SK-N-SH (cell line): ENCODE measurements at regions not wholly inside any gene's neighbourhood (a gene's known extent, or its start where the extent isn't known, plus 50 kb on each side); places are given as distances from the start of the nearest gene placed in this dataset.

Experiments used
- CTCF ChIA-PET: fragments of 300-600, 350-600 bp; formaldehyde crosslinking; extraction: SDS; loops from one replicate; lab custom pipeline; 2021; lab: Yijun Ruan, JAX
- POLR2A ChIA-PET: fragments of 350-600 bp; sonication (Branson Sonifier 250); formaldehyde crosslinking; extraction: SDS; loops from one replicate; lab custom pipeline; 2020; ENCODE audit warnings: antibody characterized with exemption, inconsistent platforms; lab: Yijun Ruan, JAX
- DNase-seq: peaks from one replicate; pipeline ENCODE4 v3.0.0; 2012
- H2AFZ ChIP-seq: fragments of 200-600 bp; sonication (generic); 2 replicates; pipeline ENCODE4 v1.8.1; 2016; ENCODE audit warnings: antibody characterized with exemption, mild to moderate bottlenecking, low read depth
- H3F3A ChIP-seq: fragments of 200-600 bp; sonication (generic); replicated peaks from 2 replicates; pipeline ENCODE3; 2016; ENCODE audit warnings: antibody characterized with exemption, mild to moderate bottlenecking; ENCODE audit not compliant: insufficient read depth
- H3K27ac ChIP-seq, 2 experiments: fragments of 200-500 bp in 1 of 2; fragments of 200-600 bp in 1 of 2; sonication (Bioruptor generic) in 1 of 2; sonication (generic), shearing (Covaris generic) in 1 of 2; 2 replicates each; pipeline versions ENCODE4 v1.5.1 to v1.6.1; 2014 to 2016; ENCODE audit warnings: low read depth in 2 of 2, inconsistent platforms in 1 of 2, low read length in 1 of 2, mild to moderate bottlenecking in 1 of 2, mixed read lengths in 1 of 2
- H3K27me3 ChIP-seq: fragments of 200-600 bp; sonication (generic), shearing (Covaris generic); 2 replicates; pipeline ENCODE4 v1.6.1; 2016; ENCODE audit warnings: mixed run types; ENCODE audit not compliant: insufficient read depth
- H3K36me3 ChIP-seq, 2 experiments: fragments of 200-500 bp in 1 of 2; fragments of 200-600 bp in 1 of 2; sonication (Bioruptor generic) in 1 of 2; sonication (generic) in 1 of 2; replicated peaks in 1 of 2; 2 replicates each; pipeline versions ENCODE3 to v1.5.1; 2014 to 2016; ENCODE audit warnings: low read length in 1 of 2, mild to moderate bottlenecking in 1 of 2; ENCODE audit not compliant: insufficient read depth in 2 of 2, control insufficient read depth in 1 of 2
- H3K4me1 ChIP-seq, 2 experiments: fragments of 200-500 bp in 1 of 2; fragments of 200-600 bp in 1 of 2; sonication (Bioruptor generic) in 1 of 2; sonication (generic), shearing (Covaris generic) in 1 of 2; 2 replicates each; pipeline versions ENCODE4 v1.5.1 to v1.6.1; 2014 to 2016; ENCODE audit warnings: low read depth in 1 of 2, low read length in 1 of 2, mixed run types in 1 of 2; ENCODE audit not compliant: insufficient read depth in 2 of 2, control insufficient read depth in 1 of 2
- H3K4me2 ChIP-seq: fragments of 200-600 bp; sonication (generic), shearing (Covaris generic); 2 replicates; pipeline ENCODE4 v1.6.1; 2017; ENCODE audit warnings: mixed run types
- H3K4me3 ChIP-seq, 2 experiments: fragments of 200-500 bp in 1 of 2; fragments of 200-600 bp in 1 of 2; sonication (Bioruptor generic) in 1 of 2; sonication (generic), shearing (Covaris generic) in 1 of 2; 2 replicates each; pipeline versions ENCODE4 v1.5.1 to v1.8.1; 2014 to 2016; ENCODE audit warnings: low read depth in 2 of 2, inconsistent platforms in 1 of 2, low read length in 1 of 2, mild to moderate bottlenecking in 1 of 2, mixed read lengths in 1 of 2, moderate library complexity in 1 of 2
- H3K79me2 ChIP-seq: fragments of 200-600 bp; sonication (generic); 2 replicates; pipeline ENCODE4 v1.8.1; 2017; ENCODE audit warnings: mild to moderate bottlenecking; ENCODE audit not compliant: insufficient read depth
- H3K9ac ChIP-seq: fragments of 200-600 bp; sonication (generic); 2 replicates; pipeline ENCODE4 v1.6.1; 2017; ENCODE audit warnings: mixed run types
- H3K9me2 ChIP-seq: fragments of 200-600 bp; sonication (generic); 2 replicates; pipeline ENCODE4 v1.6.1; 2017; ENCODE audit warnings: mixed run types
- H3K9me3 ChIP-seq: fragments of 200-600 bp; sonication (generic); 2 replicates; pipeline ENCODE4 v1.6.1; 2017; ENCODE audit warnings: mixed run types, mild to moderate bottlenecking, moderate library complexity
- H4K20me1 ChIP-seq: fragments of 200-600 bp; sonication (generic); 2 replicates; pipeline ENCODE4 v1.6.1; 2017; ENCODE audit warnings: mild to moderate bottlenecking, mixed run types; ENCODE audit not compliant: insufficient read depth
- CHD2 ChIP-seq: fragments of 150-350 bp; IDR thresholded peaks from 2 replicates; pipeline ENCODE4 v1.6.1; 2018; ENCODE audit warnings: low read length; ENCODE audit not compliant: partially characterized antibody
- EP300 ChIP-seq, 2 experiments: IDR thresholded peaks; 2 replicates each; pipeline versions ENCODE4 v1.4.0 to v1.6.1; 2012; ENCODE audit warnings: borderline replicate concordance in 1 of 2, low read depth in 1 of 2, low read length in 1 of 2
- FOSL2 ChIP-seq: IDR thresholded peaks from 2 replicates; pipeline ENCODE4 v1.4.0; 2012; ENCODE audit warnings: low read depth, mild to moderate bottlenecking, moderate library complexity, borderline replicate concordance
- GABPA ChIP-seq: IDR thresholded peaks from 2 replicates; pipeline ENCODE4 v1.4.0; 2012; ENCODE audit warnings: low read depth, mild to moderate bottlenecking
- NRF1 ChIP-seq: IDR thresholded peaks from 2 replicates; pipeline ENCODE4 v1.6.1; 2012; ENCODE audit warnings: low read depth, mild to moderate bottlenecking, low read length
- POLR2AphosphoS5 ChIP-seq: IDR thresholded peaks from 2 replicates; pipeline ENCODE4 v1.6.1; 2012; ENCODE audit warnings: low read depth, low read length
- RAD21 ChIP-seq: IDR thresholded peaks from 2 replicates; pipeline ENCODE4 v1.6.1; 2012; ENCODE audit warnings: mild to moderate bottlenecking, low read length
- RFX5 ChIP-seq: IDR thresholded peaks from 2 replicates; pipeline ENCODE4 v1.6.1; 2012; ENCODE audit warnings: mild to moderate bottlenecking, improper control_type of control experiment, low read length
- SMC3 ChIP-seq: IDR thresholded peaks from 2 replicates; pipeline ENCODE4 v1.6.1; 2012; ENCODE audit warnings: low read depth, low read length, improper control_type of control experiment
- TAF1 ChIP-seq: IDR thresholded peaks from 2 replicates; pipeline ENCODE4 v1.6.1; 2012; ENCODE audit warnings: low read depth, mild to moderate bottlenecking, low read length, moderate library complexity, borderline replicate concordance
- YY1 ChIP-seq: IDR thresholded peaks from 2 replicates; pipeline ENCODE4 v1.4.0; 2012; ENCODE audit warnings: low read depth, mild to moderate bottlenecking
- WGBS: methylation state at CpG from one replicate; pipeline ENCODE4 v1.1.6; 2017; ENCODE audit warnings: low lambda C conversion rate; 5-methylcytosine and 5-hydroxymethylcytosine counted together
- TF ChIP-seq, protein P1 (sequence below): fragments of 150-350 bp; IDR thresholded peaks from 2 replicates; pipeline ENCODE4 v1.6.1; 2016; ENCODE audit warnings: mild to moderate bottlenecking, low read depth, low read length
- TF ChIP-seq, protein P2 (sequence below): IDR thresholded peaks from 2 replicates; pipeline ENCODE4; 2012
- TF ChIP-seq, protein P3 (sequence below): fragments of 200-600 bp; sonication (generic); IDR thresholded peaks from 2 replicates; pipeline ENCODE4 v1.6.1; 2017; ENCODE audit warnings: antibody characterized with exemption, mild to moderate bottlenecking, moderate library complexity
- TF ChIP-seq, protein P4 (sequence below): IDR thresholded peaks from 2 replicates; pipeline ENCODE4 v1.4.0; 2012; ENCODE audit warnings: low read depth

DNA sequence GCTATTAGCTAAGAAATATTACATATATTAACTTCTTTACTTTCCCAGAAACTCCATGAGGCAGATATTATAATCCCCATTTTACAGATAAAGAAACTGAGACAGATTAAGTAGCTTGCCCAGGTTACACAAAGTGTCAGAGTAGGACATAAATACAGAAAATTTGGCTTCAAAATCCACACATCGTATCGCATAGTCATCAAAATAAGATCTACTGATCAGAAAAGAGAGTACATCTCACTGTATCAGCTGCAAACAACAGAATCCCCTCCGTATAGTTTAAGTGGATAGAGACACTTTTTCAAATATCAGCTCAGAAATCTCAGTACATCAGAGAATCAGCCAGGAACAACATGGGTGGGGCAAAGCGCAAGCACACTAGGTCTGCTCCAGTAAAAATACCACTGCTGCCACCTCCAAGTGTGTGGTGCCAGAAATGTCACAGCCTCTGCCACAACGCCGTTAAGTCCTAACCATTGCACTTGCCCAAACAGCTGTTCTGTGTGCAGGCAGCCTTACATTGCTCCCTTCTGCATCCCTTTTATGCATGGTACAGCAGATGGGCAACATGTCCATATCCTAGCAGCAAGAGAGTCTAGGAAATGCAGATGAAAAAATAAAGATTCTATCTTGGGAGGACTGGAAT, 204.8 kb downstream of the KLF12 start:
- POLR2A ChIA-PET = no interaction called here
- 94% methylated on average over 5 of the region's 6 CpGs for WGBS
- H4K20me1 ChIP-seq = no peaks in the 10 kb centered on the region

DNA sequence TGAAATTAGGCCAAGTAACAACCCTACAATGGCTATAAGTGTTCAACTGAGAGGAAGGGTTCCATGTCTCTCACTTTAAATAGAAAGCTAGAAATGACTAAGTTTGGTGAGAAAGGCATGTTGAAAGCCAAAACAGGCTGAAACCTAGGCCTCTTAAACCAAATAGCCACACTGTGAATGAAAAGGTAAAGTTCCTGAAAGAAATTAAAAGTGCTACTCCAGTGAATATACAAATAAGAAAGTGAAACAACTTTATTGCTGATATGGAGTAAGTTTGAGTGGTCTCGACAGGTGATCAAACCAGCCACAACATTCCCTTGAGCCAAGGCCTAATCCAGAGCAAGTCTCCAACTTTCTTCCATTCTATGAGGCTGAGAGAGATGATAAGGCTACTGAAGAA, 209.6 kb downstream of the KLF12 start:
- Histone ChIP-seq H3K27ac (no peak overlapping the region), H2AFZ (no peak overlapping the region), H4K20me1 (no peaks in the 10 kb centered on the region), H3K4me2 (no peak overlapping the region), H3K79me2 (peaks cover 12% of the 10 kb centered on the region), H3K36me3 (no peaks in the 10 kb centered on the region), H3K9me2 (no peaks in the 10 kb centered on the region), H3K4me1 (peaks cover 4 to 15% of the 10 kb centered on the region in 2 experiments; a peak in 3 of 4 replicates), H3K9ac (no peak overlapping the region), H3K27me3 (no peaks in the 10 kb centered on the region), H3F3A (peaks cover 5% of the 10 kb centered on the region), H3K4me3 (no peak overlapping the region), H3K9me3 (no peaks in the 10 kb centered on the region)
- no peak for DNase-seq
- ChIA-PET POLR2A (no interaction called here), CTCF (no interaction called here)
- WGBS = 95% methylated on average over 1 of the region's 1 CpG
- no peak for TF ChIP-seq EP300 (IDR thresholded peaks at IDR 0.05; ENCODE audit: borderline replicate concordance in 1 of 2, low read depth in 1 of 2, low read length in 1 of 2)
- no peak for TF ChIP-seq NRF1
- TF ChIP-seq GABPA = no peak
- no peak for TF ChIP-seq CHD2
- TF ChIP-seq YY1 = no peak
- TF ChIP-seq, protein P1, sequence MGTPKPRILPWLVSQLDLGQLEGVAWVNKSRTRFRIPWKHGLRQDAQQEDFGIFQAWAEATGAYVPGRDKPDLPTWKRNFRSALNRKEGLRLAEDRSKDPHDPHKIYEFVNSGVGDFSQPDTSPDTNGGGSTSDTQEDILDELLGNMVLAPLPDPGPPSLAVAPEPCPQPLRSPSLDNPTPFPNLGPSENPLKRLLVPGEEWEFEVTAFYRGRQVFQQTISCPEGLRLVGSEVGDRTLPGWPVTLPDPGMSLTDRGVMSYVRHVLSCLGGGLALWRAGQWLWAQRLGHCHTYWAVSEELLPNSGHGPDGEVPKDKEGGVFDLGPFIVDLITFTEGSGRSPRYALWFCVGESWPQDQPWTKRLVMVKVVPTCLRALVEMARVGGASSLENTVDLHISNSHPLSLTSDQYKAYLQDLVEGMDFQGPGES = no peak
- TF ChIP-seq RAD21 = no peak
- TF ChIP-seq SMC3 = no peak
- TF ChIP-seq RFX5 = no peak
- TF ChIP-seq POLR2AphosphoS5 = no peak
- TF ChIP-seq, protein P2, sequence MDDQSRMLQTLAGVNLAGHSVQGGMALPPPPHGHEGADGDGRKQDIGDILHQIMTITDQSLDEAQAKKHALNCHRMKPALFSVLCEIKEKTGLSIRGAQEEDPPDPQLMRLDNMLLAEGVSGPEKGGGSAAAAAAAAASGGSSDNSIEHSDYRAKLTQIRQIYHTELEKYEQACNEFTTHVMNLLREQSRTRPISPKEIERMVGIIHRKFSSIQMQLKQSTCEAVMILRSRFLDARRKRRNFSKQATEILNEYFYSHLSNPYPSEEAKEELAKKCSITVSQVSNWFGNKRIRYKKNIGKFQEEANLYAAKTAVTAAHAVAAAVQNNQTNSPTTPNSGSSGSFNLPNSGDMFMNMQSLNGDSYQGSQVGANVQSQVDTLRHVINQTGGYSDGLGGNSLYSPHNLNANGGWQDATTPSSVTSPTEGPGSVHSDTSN = no peak
- TF ChIP-seq, protein P3, sequence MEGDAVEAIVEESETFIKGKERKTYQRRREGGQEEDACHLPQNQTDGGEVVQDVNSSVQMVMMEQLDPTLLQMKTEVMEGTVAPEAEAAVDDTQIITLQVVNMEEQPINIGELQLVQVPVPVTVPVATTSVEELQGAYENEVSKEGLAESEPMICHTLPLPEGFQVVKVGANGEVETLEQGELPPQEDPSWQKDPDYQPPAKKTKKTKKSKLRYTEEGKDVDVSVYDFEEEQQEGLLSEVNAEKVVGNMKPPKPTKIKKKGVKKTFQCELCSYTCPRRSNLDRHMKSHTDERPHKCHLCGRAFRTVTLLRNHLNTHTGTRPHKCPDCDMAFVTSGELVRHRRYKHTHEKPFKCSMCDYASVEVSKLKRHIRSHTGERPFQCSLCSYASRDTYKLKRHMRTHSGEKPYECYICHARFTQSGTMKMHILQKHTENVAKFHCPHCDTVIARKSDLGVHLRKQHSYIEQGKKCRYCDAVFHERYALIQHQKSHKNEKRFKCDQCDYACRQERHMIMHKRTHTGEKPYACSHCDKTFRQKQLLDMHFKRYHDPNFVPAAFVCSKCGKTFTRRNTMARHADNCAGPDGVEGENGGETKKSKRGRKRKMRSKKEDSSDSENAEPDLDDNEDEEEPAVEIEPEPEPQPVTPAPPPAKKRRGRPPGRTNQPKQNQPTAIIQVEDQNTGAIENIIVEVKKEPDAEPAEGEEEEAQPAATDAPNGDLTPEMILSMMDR = no peak
- TF ChIP-seq TAF1 = no peak

More for the DNA sequence above, 204.8 kb downstream of the KLF12 start:
- Histone ChIP-seq H3K4me1 (peaks cover 0 to 11% of the 10 kb centered on the region in 2 experiments; a peak in 2 of 4 replicates), H3K36me3 (peaks cover 0 to 8% of the 10 kb centered on the region in 2 experiments), H3K27me3 (no peaks in the 10 kb centered on the region), H3K4me3 (no peak overlapping the region), H3F3A (peaks cover 19% of the 10 kb centered on the region), H3K4me2 (no peak overlapping the region), H3K9ac (no peak overlapping the region), H3K9me2 (no peaks in the 10 kb centered on the region), H3K79me2 (peaks cover 12% of the 10 kb centered on the region), H2AFZ (no peak overlapping the region), H3K27ac (no peak overlapping the region), H3K9me3 (no peaks in the 10 kb centered on the region)
- TF ChIP-seq TAF1 (no peak), EP300 (IDR thresholded peaks at IDR 0.05; ENCODE audit: borderline replicate concordance in 1 of 2, low read depth in 1 of 2, low read length in 1 of 2) (no peak), FOSL2 (no peak), POLR2AphosphoS5 (no peak), RAD21 (no peak)
- TF ChIP-seq, protein P3 = no peak
- TF ChIP-seq, protein P4, sequence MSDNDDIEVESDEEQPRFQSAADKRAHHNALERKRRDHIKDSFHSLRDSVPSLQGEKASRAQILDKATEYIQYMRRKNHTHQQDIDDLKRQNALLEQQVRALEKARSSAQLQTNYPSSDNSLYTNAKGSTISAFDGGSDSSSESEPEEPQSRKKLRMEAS = no peak
- CTCF ChIA-PET = interaction anchor here (1.4 kb wide), 1 partner anchor 15 kb away, joined by 4 read pairs; no protein-coding TSS in a partner anchor
- no peak for DNase-seq
